ENCODE measurements at regions not wholly inside any gene's neighbourhood (a gene's known extent, or its start where the extent isn't known, plus 50 kb on each side); places are given as distances from the start of the nearest gene placed in this dataset.
A peak's percentile ranks its signal among the peaks of the same experiment; 100 is the strongest.

DNA sequence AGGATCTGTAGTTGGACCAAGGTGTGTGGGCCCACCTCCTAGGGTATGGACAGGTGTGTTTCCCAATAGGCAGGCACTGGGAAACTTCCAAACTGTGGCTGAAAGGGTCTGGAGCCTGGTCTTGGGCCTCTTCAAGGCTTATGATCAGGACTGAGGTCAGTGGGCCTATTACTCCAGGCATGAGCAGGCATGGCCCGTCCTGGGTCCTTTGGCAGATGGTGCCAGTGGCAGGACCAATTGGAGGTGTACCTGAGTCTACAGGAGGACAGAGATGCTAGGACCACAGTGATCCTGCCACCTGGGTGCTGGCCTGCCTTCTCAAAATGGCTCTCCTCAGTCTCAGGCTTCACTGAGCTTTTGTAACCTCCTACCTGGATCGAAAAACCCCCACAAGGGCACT lies 95.4 kb downstream of the RAB18 start:
- intact Hi-C loops (cut with DNase I), result no loop called here
- DNase-seq, result peak in 1 of 10 donors; percentile 72

GRCh38 chr10:27600930-27601329 lies 96.8 kb downstream of the RAB18 start:
- DNase-seq, result no peak
- intact Hi-C loops (cut with DNase I), result no loop called here

DNA sequence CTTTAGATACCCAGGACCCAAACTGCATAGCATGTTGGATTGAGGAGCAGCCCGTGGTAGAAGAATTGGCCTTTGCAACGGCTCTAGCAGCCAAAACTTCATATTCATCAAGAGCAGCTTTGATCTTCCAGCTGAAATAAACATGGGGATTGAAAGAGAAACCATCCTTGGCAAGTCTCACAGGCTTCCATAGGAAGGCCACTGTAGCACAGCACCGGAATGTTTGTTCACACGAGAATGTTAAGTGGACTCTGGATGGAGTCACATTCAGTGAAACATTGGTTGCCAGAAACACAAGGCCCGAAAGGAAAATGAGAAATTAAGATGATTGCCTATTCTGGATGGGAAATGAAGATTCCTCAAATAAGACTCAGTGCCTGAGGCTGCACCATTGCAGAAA lies 97.4 kb downstream of the RAB18 start:
- intact Hi-C loops (cut with DNase I), result no loop called here
- no peak for DNase-seq

- no peak for DNase-seq
- intact Hi-C loops (cut with DNase I), result no loop called here
Measured at GRCh38 chr10:27601946-27602538, 97.9 kb downstream of the RAB18 start.

DNA sequence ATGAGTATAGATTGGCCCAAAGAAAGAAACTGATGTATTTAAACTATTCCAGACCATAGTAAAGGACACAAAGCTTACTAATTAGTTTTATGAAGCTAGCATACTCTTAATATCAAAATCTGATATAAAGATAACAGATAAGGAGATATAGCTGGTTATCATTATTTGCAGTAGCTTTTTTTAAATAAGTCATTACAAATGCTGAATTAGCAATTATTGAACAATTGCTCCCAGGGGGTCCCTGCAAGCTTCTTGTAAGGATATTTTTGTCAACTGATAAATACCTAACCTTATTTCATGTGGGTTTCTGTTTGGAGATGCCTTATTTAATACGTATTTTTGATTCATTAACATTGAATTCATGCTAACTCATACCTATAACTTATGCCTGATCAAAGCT lies 99.0 kb downstream of the RAB18 start:
- intact Hi-C loops (cut with DNase I), result no loop called here
- no peak for DNase-seq

GRCh38 chr10:27605318-27605717 lies 101.2 kb downstream of the RAB18 start:
- intact Hi-C loops (cut with DNase I), result no loop called here
- no peak for DNase-seq

GRCh38 chr10:27607591-27607990 lies 103.5 kb downstream of the RAB18 start:
- DNase-seq, result no peak

GRCh38 chr10:27611236-27611635 lies 107.1 kb downstream of the RAB18 start:
- intact Hi-C loops (cut with DNase I), result no loop called here
- DNase-seq, result no peak

More at GRCh38 chr10:27607591-27607990, 103.5 kb downstream of the RAB18 start:
- intact Hi-C loops (cut with DNase I), result no loop called here

DNA sequence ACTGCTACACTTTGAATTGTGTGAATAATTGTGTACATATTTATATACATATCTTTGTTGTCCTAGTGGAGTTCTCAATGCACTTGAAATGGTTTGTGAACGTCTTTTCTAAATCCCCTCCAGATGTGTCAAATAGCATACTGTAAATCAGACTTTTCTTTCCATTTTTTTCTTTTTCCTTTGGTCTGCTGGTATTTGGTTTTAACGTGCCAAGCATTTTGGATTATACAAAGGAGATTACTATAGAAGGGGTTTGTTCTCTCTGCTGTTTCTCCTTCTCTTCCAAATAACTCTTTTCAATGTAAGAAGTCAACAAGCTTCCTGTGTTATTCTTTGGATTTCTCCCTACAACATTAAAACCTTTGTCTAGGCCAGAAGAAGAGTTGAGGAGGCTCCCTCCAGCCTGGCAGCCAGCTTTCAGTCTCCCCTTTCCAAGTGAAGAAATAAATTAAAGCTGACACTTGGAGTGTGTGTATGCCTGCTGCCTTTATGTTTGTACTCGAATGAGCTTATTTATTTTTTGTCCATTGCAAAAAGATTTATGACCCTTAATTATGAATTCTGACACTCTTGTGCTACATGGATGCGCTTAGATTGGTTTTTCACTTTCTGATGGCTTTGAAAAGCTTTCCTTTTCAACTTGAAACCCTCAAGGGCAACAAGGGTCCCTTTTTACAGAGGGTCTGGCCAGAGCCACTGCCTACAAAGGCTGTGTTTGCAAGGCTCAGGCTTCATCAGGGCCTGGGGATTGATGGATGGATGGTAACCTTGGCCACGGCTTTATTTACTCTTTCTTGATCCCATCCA lies 107.8 kb downstream of the RAB18 start:
- DNase-seq, result no peak
- intact Hi-C loops (cut with DNase I), result no loop called here

DNA sequence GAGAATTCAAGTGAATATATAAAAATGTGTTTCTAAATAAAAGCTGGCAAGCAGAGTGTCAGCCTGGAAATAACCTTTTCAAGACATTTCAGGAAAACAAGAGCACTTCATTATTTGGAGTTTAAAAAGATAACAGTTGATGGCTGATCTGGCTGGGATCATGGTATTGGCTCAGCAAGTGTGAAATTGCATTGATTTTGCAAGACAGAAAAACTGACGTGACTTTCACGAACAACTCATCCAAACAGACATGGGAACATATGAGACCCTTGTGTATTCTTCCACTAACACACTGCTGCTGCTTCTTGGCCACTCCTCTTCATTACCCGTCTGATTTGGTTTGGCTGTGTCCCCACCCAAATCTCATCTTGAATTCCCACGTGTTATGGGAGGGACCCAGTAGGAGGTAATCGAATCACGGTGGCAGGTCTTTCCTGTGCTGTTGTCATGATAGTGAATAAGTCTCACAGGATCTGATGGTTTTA lies 108.5 kb downstream of the RAB18 start:
- intact Hi-C loops (cut with DNase I), result no loop called here
- no peak for DNase-seq

DNA sequence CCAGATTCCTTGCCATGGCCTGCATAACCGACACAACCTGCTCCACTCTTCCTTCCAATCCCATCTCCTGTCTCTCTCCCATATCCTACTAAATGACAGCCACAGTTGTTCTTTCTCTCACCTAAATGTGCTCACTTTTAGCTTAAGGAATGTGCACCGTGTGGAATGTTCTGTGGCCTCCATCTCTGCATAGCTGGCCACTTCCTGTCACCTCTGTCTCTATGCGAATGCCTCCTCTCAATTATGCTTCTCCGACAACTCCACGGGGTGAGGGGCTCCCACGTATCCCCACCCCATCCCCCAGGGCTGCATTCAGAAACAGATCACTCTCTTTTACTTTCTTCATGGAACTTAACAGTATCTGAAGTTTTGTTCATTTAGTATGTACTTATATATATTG lies 110.7 kb downstream of the RAB18 start:
- no peak for DNase-seq
- intact Hi-C loops (cut with DNase I), result no loop called here

- intact Hi-C loops (cut with DNase I), result no loop called here
- no peak for DNase-seq
Measured at GRCh38 chr10:27618036-27618615, 114.0 kb downstream of the RAB18 start.

- intact Hi-C loops (cut with DNase I), result no loop called here
- DNase-seq, result no peak
Measured at GRCh38 chr10:27618906-27619305, 114.8 kb downstream of the RAB18 start.

DNA sequence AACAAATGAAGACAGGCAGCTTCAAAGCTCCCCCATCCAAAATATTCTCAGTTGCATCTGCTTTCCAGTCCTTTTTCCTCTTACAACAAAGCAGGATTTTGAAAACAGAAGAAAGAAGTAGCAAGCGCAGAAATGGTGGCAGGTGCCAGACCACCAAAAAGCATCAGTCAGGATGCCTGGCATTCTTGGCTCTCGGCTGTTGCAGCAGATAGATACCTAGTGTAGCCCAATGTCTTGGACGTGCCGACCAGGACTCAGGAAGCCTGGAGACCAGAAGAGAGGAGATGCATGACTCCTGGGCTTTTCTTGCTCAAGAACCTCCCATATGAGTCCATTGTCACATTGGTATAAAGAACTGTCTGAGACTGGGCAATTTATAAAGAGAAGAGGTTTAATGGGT lies 115.2 kb downstream of the RAB18 start:
- intact Hi-C loops (cut with DNase I), result no loop called here
- DNase-seq, result no peak

DNA sequence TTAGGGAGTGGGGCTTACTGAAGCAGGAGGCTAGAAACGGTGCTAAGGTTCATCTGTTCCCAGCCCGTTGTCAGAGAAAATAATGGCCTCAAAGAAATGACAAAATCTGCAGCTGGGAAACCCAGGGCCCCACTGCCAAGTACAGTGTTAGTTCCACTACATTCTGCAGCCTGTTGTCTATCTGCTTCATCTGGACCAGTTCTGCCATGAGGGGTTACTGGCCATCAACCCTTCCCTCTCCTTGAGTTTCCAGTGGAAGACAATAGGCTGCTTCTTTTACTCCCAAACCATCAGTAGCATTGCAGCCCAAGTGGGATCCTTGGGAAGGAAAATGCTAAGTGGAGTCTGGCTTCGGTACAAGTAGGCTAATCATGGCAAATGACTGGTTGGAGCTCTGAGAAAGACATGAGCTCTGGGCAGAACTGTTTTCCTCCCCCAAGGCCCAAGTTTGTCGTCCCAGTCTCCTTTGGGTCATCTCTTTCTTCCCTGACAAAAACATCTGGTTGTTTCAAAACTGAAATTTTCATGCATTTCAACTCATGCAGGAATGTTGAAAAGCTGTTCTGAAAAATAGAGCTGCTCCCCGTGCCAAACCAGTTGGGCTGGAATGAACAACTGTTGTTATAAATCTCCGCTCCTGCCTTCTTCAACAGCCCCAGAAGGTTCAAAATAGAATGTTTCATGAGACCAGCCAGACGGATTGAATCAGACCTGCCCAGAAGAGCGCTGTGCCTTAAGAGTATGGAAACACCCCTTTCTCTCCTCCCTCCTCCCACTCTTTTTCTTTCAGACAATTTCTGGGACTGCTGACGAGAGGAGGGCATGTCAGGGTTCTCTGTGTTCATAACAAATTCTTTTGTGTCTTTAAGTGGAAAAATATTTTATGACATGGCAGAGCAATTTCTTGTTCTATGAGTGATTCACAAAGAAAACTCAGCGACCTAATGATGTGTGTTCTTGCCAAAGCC lies 116.6 kb downstream of the RAB18 start:
- intact Hi-C loops (cut with DNase I), result no loop called here
- peak in 2 of 10 donors; percentile 41 to 57 for DNase-seq

DNA sequence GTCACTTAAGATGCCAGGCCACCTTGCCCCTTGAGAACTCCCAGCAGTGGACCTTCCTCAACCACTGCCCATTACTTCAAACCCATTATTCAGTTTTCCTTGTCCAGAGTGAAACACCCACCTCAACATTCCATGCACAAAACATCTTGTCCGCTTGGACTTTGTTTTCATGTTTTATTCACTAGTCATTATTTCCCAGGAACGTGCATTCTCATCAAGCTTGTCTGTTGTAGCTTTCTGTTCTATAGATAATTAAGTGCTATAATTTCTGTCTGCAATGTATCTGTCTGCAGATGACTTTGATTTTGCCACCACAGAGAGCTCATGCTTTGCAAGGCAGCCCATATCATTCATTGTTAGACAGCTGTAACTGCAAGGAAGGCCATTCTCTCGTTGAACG lies 117.4 kb downstream of the RAB18 start:
- DNase-seq, result no peak
- intact Hi-C loops (cut with DNase I), result no loop called here

DNA sequence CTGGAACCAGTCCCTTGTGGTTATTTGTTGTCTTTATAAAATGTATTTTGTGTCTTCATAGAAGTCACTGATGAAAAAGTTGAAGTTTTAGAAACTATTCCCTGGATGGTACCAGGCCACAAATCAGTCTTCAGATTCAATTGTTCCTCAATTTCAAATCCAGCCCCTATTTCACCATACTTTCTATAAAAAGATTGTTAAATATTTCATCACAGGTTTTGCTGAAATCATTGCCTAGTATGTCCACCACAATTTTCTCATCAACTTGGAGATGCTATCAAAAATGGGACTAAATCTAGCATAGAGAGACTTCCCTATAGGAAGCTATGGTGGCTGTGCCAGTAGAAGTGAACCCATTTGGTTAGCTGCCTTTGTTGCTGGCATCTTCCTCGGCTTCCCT lies 118.5 kb downstream of the RAB18 start:
- intact Hi-C loops (cut with DNase I), result no loop called here
- DNase-seq, result no peak
